ENCODE measurements at regions not wholly inside any gene's neighbourhood (a gene's known extent, or its start where the extent isn't known, plus 50 kb on each side); places are given as distances from the start of the nearest gene placed in this dataset.

DNA sequence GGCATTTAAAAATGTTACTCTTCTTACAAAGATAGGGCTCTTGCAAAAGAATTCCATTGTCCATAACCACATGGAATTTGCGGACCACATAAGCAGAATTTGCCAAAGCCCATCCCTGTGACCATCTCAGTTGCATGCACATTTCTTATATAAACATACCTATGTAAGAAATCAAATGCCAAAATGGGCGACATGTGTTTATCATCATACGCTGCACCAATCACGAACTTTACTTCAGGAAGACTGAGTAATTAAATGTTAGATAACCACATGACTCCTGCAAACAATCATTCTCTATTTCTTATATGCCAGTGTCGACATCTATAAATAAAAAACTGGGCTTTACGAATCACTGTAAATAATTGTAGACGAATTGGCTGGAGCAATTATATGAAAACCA is 186.1 kb upstream of the RBMS1 start:
- TF ChIP-seq, protein P1, sequence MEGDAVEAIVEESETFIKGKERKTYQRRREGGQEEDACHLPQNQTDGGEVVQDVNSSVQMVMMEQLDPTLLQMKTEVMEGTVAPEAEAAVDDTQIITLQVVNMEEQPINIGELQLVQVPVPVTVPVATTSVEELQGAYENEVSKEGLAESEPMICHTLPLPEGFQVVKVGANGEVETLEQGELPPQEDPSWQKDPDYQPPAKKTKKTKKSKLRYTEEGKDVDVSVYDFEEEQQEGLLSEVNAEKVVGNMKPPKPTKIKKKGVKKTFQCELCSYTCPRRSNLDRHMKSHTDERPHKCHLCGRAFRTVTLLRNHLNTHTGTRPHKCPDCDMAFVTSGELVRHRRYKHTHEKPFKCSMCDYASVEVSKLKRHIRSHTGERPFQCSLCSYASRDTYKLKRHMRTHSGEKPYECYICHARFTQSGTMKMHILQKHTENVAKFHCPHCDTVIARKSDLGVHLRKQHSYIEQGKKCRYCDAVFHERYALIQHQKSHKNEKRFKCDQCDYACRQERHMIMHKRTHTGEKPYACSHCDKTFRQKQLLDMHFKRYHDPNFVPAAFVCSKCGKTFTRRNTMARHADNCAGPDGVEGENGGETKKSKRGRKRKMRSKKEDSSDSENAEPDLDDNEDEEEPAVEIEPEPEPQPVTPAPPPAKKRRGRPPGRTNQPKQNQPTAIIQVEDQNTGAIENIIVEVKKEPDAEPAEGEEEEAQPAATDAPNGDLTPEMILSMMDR (IDR thresholded peaks at IDR 0.05), result no peak
- TF ChIP-seq EZH2 (IDR thresholded peaks at IDR 0.05; ENCODE audit: borderline replicate concordance, insufficient read depth, low read depth, low read length, poor library complexity, severe bottlenecking), result no peak

All from B cell (primary cell).